ENCODE measurements at regions not wholly inside any gene's neighbourhood (a gene's known extent, or its start where the extent isn't known, plus 50 kb on each side); places are given as distances from the start of the nearest gene placed in this dataset.

GRCh38 chr4:13218326-13218958, 265.7 kb downstream of the RAB28 start:
- no peak for TF ChIP-seq CTCF (conservative IDR thresholded peaks at IDR 0.05)
- no peak for TF ChIP-seq EZH2 (IDR thresholded peaks at IDR 0.05; ENCODE audit: low read depth)

All from PC-9 (cell line).